HCT116 (cell line): ENCODE measurements at regions not wholly inside any gene's neighbourhood (a gene's known extent, or its start where the extent isn't known, plus 50 kb on each side); places are given as distances from the start of the nearest gene placed in this dataset.

Experiments used
- ATAC-seq: fragments of 200-7000 bp; cut with Tn5 transposase; 2 replicates; pipeline ENCODE4 v1.9.1; 2020; ENCODE audit warnings: mild to moderate bottlenecking, moderate library complexity
- BruUV-seq: library from RNA; stranded (reverse); fragments of 400-500 nt; replicated peaks from 2 replicates; lab custom pipeline; 2021; lab: Mats Ljungman, UMichigan
- CTCF ChIA-PET: fragments of 300-600 bp; sonication (Branson Sonifier 250); formaldehyde crosslinking; loops from one replicate; lab custom pipeline; 2021; ENCODE audit warnings: antibody characterized with exemption; lab: Charles Lee
- POLR2A ChIA-PET: fragments of 300-600, 350-600 bp; sonication (Branson Sonifier 250); formaldehyde crosslinking; loops from one replicate; lab custom pipeline; 2021; ENCODE audit warnings: antibody characterized with exemption; lab: Charles Lee
- RAD21 ChIA-PET, 2 experiments: fragments of 300-600 bp; sonication (Branson Sonifier 250); formaldehyde crosslinking; loops; one replicate each; lab custom pipeline; 2023; ENCODE audit warnings: low total read pairs in 2 of 2; ENCODE audit not compliant: uncharacterized antibody in 2 of 2, unreplicated experiment in 2 of 2, low non-redundant PET in 1 of 2; lab: Charles Lee
- DNase-seq: peaks from one replicate; pipeline ENCODE4 v3.0.0-alpha.2; 2010; ENCODE audit warnings: low read depth, low spot score
- H2AFZ ChIP-seq: fragments of 200-600 bp; shearing (Covaris generic), sonication (generic); 2 replicates; pipeline ENCODE4 v1.6.1; 2017; ENCODE audit warnings: low read depth, mixed run types, mixed read lengths, antibody characterized with exemption, low read length; ENCODE audit not compliant: poor library complexity, severe bottlenecking
- H3K27ac ChIP-seq: 2 replicates; pipeline ENCODE4 v1.5.1; 2012; ENCODE audit warnings: low read depth, low read length
- H3K27me3 ChIP-seq: fragments of 200-600 bp; sonication (generic); 2 replicates; pipeline ENCODE4 v1.6.1; 2016; ENCODE audit warnings: mixed run types, low read length, mixed read lengths; ENCODE audit not compliant: insufficient read depth
- H3K36me3 ChIP-seq, 2 experiments: fragments of 200-500 bp in 1 of 2; fragments of 200-600 bp in 1 of 2; sonication (Bioruptor generic) in 1 of 2; sonication (generic) in 1 of 2; 2 replicates each; pipeline versions ENCODE4 v1.5.1 to v1.6.1; 2014 to 2016; ENCODE audit warnings: low read length in 2 of 2, inconsistent platforms in 1 of 2, mixed read lengths in 1 of 2, mixed run types in 1 of 2; ENCODE audit not compliant: insufficient read depth in 2 of 2, control insufficient read depth in 1 of 2
- H3K4me1 ChIP-seq, 2 experiments: fragments of 200-600 bp in 1 of 2; sonication (generic) in 1 of 2; 2 replicates each; pipeline versions ENCODE4 v1.5.1 to v1.6.1; 2012 to 2017; ENCODE audit warnings: low read length in 2 of 2, inconsistent platforms in 1 of 2, mild to moderate bottlenecking in 1 of 2, mixed read lengths in 1 of 2, mixed run types in 1 of 2, moderate library complexity in 1 of 2; ENCODE audit not compliant: insufficient read depth in 2 of 2, control insufficient read depth in 1 of 2
- H3K4me2 ChIP-seq: fragments of 200-600 bp; sonication (generic); 2 replicates; pipeline ENCODE4 v1.6.1; 2017; ENCODE audit warnings: mixed run types, low read length, mixed read lengths
- H3K4me3 ChIP-seq, 2 experiments: fragments of 200-600 bp in 1 of 2; sonication (generic) in 1 of 2; replicated peaks in 1 of 2; 2 replicates each; pipeline ENCODE4 v1.5.1; 2011 to 2016; ENCODE audit warnings: low read length in 2 of 2, control low read depth in 1 of 2, low read depth in 1 of 2, mild to moderate bottlenecking in 1 of 2, mixed read lengths in 1 of 2, mixed run types in 1 of 2
- H3K79me2 ChIP-seq: fragments of 200-600 bp; sonication (generic); 2 replicates; pipeline ENCODE4 v1.6.1; 2017; ENCODE audit warnings: mild to moderate bottlenecking, mixed run types, low read length, moderate library complexity, mixed read lengths; ENCODE audit not compliant: insufficient read depth
- H3K9ac ChIP-seq: fragments of 200-600 bp; sonication (generic); 2 replicates; pipeline ENCODE4 v1.6.1; 2016; ENCODE audit warnings: low read length, mixed read lengths
- H3K9me2 ChIP-seq: fragments of 200-600 bp; sonication (generic), shearing (Covaris generic); 2 replicates; pipeline ENCODE4 v1.6.1; 2017; ENCODE audit warnings: mixed run types, mild to moderate bottlenecking, moderate library complexity; ENCODE audit not compliant: insufficient read depth
- H3K9me3 ChIP-seq, 2 experiments: fragments of 200-500 bp in 1 of 2; fragments of 200-600 bp in 1 of 2; sonication (Bioruptor generic) in 1 of 2; sonication (generic) in 1 of 2; 2 replicates each; pipeline ENCODE4 v1.6.1; 2014 to 2017; ENCODE audit warnings: low read length in 2 of 2, mixed read lengths in 2 of 2, inconsistent platforms in 1 of 2, low read depth in 1 of 2, mild to moderate bottlenecking in 1 of 2, mixed run types in 1 of 2, moderate library complexity in 1 of 2; ENCODE audit not compliant: control insufficient read depth in 1 of 2, insufficient read depth in 1 of 2
- H4K20me1 ChIP-seq: fragments of 200-600 bp; sonication (generic), shearing (Covaris generic); 2 replicates; pipeline ENCODE4 v1.6.1; 2017; ENCODE audit warnings: mixed run types, mild to moderate bottlenecking, moderate library complexity; ENCODE audit not compliant: insufficient read depth
- CEBPB ChIP-seq: IDR thresholded peaks from 2 replicates; pipeline ENCODE4 v1.6.1; 2012; ENCODE audit warnings: low read depth
- CTCF ChIP-seq, 3 experiments: fragments of 200-600 bp in 1 of 3; sonication (generic) in 1 of 3; IDR thresholded peaks in 2 of 3; conservative IDR thresholded peaks in 1 of 3; 2 replicates each; pipeline ENCODE4 v1.5.1; 2012 to 2017; ENCODE audit warnings: low read depth in 2 of 3, low read length in 2 of 3, antibody characterized with exemption in 1 of 3, borderline replicate concordance in 1 of 3, control low read depth in 1 of 3, mild to moderate bottlenecking in 1 of 3, mixed read lengths in 1 of 3, mixed run types in 1 of 3, moderate library complexity in 1 of 3; ENCODE audit not compliant: insufficient read depth in 1 of 3
- EGR1 ChIP-seq: IDR thresholded peaks from 2 replicates; pipeline ENCODE4 v1.6.1; 2012; ENCODE audit warnings: low read depth
- ELF1 ChIP-seq: IDR thresholded peaks from 2 replicates; pipeline ENCODE4 v1.6.1; 2012; ENCODE audit warnings: low read depth, borderline replicate concordance
- EZH2phosphoT487 ChIP-seq: fragments of 200-600 bp; IDR thresholded peaks from 2 replicates; pipeline ENCODE4 v1.6.1; 2018; ENCODE audit warnings: antibody characterized with exemption, borderline replicate concordance
- FOSL1 ChIP-seq: IDR thresholded peaks from 2 replicates; pipeline ENCODE4 v1.6.1; 2012; ENCODE audit warnings: low read depth
- JUND ChIP-seq: IDR thresholded peaks from 2 replicates; pipeline ENCODE4 v1.6.1; 2012
- MAX ChIP-seq: IDR thresholded peaks from 2 replicates; pipeline ENCODE4 v1.6.1; 2012
- POLR2A ChIP-seq: IDR thresholded peaks from 2 replicates; pipeline ENCODE4 v1.7.0; 2011; ENCODE audit warnings: borderline replicate concordance; ENCODE audit not compliant: insufficient read depth, insufficient read length; ENCODE audit errors: extremely low read depth
- POLR2AphosphoS5 ChIP-seq: IDR thresholded peaks from 2 replicates; pipeline ENCODE4 v1.6.1; 2011; ENCODE audit warnings: mild to moderate bottlenecking, low read depth, low read length, moderate library complexity
- RAD21 ChIP-seq: IDR thresholded peaks from 2 replicates; pipeline ENCODE4 v1.6.1; 2012; ENCODE audit warnings: low read depth, mild to moderate bottlenecking
- SIN3A ChIP-seq: IDR thresholded peaks from 2 replicates; pipeline ENCODE4 v1.6.1; 2012; ENCODE audit warnings: low read depth
- SP1 ChIP-seq: IDR thresholded peaks from 2 replicates; pipeline ENCODE4 v1.6.1; 2012; ENCODE audit warnings: low read depth
- SRF ChIP-seq: IDR thresholded peaks from 2 replicates; pipeline ENCODE4 v1.6.1; 2012; ENCODE audit warnings: low read depth
- YY1 ChIP-seq: IDR thresholded peaks from 2 replicates; pipeline ENCODE4 v1.6.1; 2011; ENCODE audit warnings: low read length, low read depth, moderate library complexity, mild to moderate bottlenecking; ENCODE audit not compliant: insufficient replicate concordance; ENCODE audit errors: extremely low read depth
- ZBTB33 ChIP-seq: IDR thresholded peaks from 2 replicates; pipeline ENCODE4 v1.6.1; 2011; ENCODE audit warnings: mild to moderate bottlenecking, low read length, moderate library complexity; ENCODE audit not compliant: insufficient replicate concordance; ENCODE audit errors: extremely low read depth
- ZFX ChIP-seq: fragments of 450-650 bp; IDR thresholded peaks from 2 replicates; pipeline ENCODE4 v1.6.1; 2017
- ZNF274 ChIP-seq: fragments of 200-500 bp; sonication (Bioruptor generic); IDR thresholded peaks from 2 replicates; pipeline ENCODE4 v1.6.1; 2014; ENCODE audit warnings: mild to moderate bottlenecking, low read depth, low read length, inconsistent platforms
- intact Hi-C: fragments of 100-400 bp; cut with micrococcal nuclease; formaldehyde crosslinking; loops from 2 replicates; pipeline ENCODE4 v1.10.0; 2022
- TF ChIP-seq, protein P1 (sequence below): IDR thresholded peaks from 2 replicates; pipeline ENCODE4 v1.6.1; 2012; ENCODE audit warnings: low read depth

- H4K20me1 ChIP-seq: no peaks in the 10 kb centered on the region
- no peaks in the 10 kb centered on the region; a peak in 1 of 4 replicates for H3K4me1 ChIP-seq
- no peak for TF ChIP-seq RAD21
- TF ChIP-seq ZBTB33: no peak
- TF ChIP-seq SIN3A: no peak
- no peak for TF ChIP-seq ZFX
- TF ChIP-seq FOSL1: no peak
- no peak for TF ChIP-seq POLR2A
- TF ChIP-seq ZNF274: no peak
- TF ChIP-seq, protein P1, sequence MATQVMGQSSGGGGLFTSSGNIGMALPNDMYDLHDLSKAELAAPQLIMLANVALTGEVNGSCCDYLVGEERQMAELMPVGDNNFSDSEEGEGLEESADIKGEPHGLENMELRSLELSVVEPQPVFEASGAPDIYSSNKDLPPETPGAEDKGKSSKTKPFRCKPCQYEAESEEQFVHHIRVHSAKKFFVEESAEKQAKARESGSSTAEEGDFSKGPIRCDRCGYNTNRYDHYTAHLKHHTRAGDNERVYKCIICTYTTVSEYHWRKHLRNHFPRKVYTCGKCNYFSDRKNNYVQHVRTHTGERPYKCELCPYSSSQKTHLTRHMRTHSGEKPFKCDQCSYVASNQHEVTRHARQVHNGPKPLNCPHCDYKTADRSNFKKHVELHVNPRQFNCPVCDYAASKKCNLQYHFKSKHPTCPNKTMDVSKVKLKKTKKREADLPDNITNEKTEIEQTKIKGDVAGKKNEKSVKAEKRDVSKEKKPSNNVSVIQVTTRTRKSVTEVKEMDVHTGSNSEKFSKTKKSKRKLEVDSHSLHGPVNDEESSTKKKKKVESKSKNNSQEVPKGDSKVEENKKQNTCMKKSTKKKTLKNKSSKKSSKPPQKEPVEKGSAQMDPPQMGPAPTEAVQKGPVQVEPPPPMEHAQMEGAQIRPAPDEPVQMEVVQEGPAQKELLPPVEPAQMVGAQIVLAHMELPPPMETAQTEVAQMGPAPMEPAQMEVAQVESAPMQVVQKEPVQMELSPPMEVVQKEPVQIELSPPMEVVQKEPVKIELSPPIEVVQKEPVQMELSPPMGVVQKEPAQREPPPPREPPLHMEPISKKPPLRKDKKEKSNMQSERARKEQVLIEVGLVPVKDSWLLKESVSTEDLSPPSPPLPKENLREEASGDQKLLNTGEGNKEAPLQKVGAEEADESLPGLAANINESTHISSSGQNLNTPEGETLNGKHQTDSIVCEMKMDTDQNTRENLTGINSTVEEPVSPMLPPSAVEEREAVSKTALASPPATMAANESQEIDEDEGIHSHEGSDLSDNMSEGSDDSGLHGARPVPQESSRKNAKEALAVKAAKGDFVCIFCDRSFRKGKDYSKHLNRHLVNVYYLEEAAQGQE: no peak
- TF ChIP-seq CEBPB: no peak
- TF ChIP-seq EGR1: no peak
- TF ChIP-seq SP1: no peak
- TF ChIP-seq MAX: no peak
- TF ChIP-seq CTCF (IDR thresholded peaks at IDR 0.05 in 2 of 3, conservative IDR thresholded peaks at IDR 0.05 in 1 of 3; ENCODE audit: borderline replicate concordance in 1 of 3, insufficient read depth in 1 of 3, low read depth in 2 of 3, low read length in 2 of 3): no peak
- no peak for TF ChIP-seq JUND
- no peak for TF ChIP-seq ELF1
- TF ChIP-seq YY1: no peak
- TF ChIP-seq POLR2AphosphoS5: no peak
- TF ChIP-seq SRF: no peak
- TF ChIP-seq EZH2phosphoT487: no peak
- H3K4me2 ChIP-seq: no peak overlapping the region
- ChIA-PET POLR2A (no interaction called here), CTCF (no interaction called here), RAD21 (no interaction called here)
- BruUV-seq: no TSS peak
- H3K27me3 ChIP-seq: no peaks in the 10 kb centered on the region
- H2AFZ ChIP-seq: no peak overlapping the region
- no peak for DNase-seq
- no peak overlapping the region for H3K27ac ChIP-seq
- intact Hi-C loops: no loop called here
- H3K4me3 ChIP-seq: no peak overlapping the region
- ATAC-seq: no peak
- no peaks in the 10 kb centered on the region for H3K9me2 ChIP-seq
- H3K79me2 ChIP-seq: no peaks in the 10 kb centered on the region
- H3K36me3 ChIP-seq: no peaks in the 10 kb centered on the region
- no peaks in the 10 kb centered on the region for H3K9me3 ChIP-seq
- H3K9ac ChIP-seq: no peak overlapping the region
Measured at GRCh38 chr5:135102716-135103574, 68.9 kb upstream of the PITX1 start.
